SHP77 (cell line): ENCODE measurements at regions not wholly inside any gene's neighbourhood (a gene's known extent, or its start where the extent isn't known, plus 50 kb on each side); places are given as distances from the start of the nearest gene placed in this dataset.
"Not testable (repeated sequence)": the region's sequence is repeated elsewhere in the genome, so short reads cannot be mapped to it uniquely, and the experiment has no call there.

Experiments
- DNase-seq, 2 experiments: peaks; one replicate each; lab custom pipeline; 2025; lab: John Stamatoyannopoulos, UW

GRCh38 chr11:89545691-89546090, 54.5 kb upstream of the NOX4 start:
- DNase-seq, result no peak

GRCh38 chr11:89555781-89556180, 64.6 kb upstream of the NOX4 start:
- not testable (repeated sequence) for DNase-seq

GRCh38 chr11:89556731-89557707, 65.8 kb upstream of the NOX4 start:
- not testable (repeated sequence) for DNase-seq

GRCh38 chr11:89560598-89560997, 69.4 kb upstream of the NOX4 start:
- DNase-seq, result not testable (repeated sequence)

GRCh38 chr11:89562731-89563130, 71.6 kb upstream of the NOX4 start:
- DNase-seq, result not testable (repeated sequence)

GRCh38 chr11:89566972-89567371, 75.8 kb upstream of the NOX4 start:
- no peak for DNase-seq

- DNase-seq, result not testable (repeated sequence)
These were observed 78.2 kb upstream of the NOX4 start for GRCh38 chr11:89569387-89569786.

GRCh38 chr11:89571706-89572105, 80.5 kb upstream of the NOX4 start:
- not testable (repeated sequence) for DNase-seq

GRCh38 chr11:89575846-89576245, 84.7 kb upstream of the NOX4 start:
- DNase-seq, result not testable (repeated sequence)

GRCh38 chr11:89577428-89577827, 86.3 kb upstream of the NOX4 start:
- DNase-seq, result not testable (repeated sequence)

GRCh38 chr11:89583580-89583979, 92.4 kb upstream of the NOX4 start:
- no peak for DNase-seq

GRCh38 chr11:89585046-89585445, 93.9 kb upstream of the NOX4 start:
- not testable (repeated sequence) for DNase-seq

GRCh38 chr11:89585471-89585870, 94.3 kb upstream of the NOX4 start:
- DNase-seq, result not testable (repeated sequence)

GRCh38 chr11:89589413-89589812, 98.2 kb upstream of the NOX4 start:
- DNase-seq, result peak; percentile 18 to 29

- DNase-seq, result peak in 1 of 2 experiments; percentile 41
These were observed 98.9 kb upstream of the NOX4 start for GRCh38 chr11:89590008-89590632.

GRCh38 chr11:89601263-89601662, 108.8 kb upstream of the TRIM77 start:
- DNase-seq, result not testable (repeated sequence)

- no peak for DNase-seq
These were observed 105.8 kb upstream of the TRIM77 start for GRCh38 chr11:89604281-89604680.

GRCh38 chr11:89606845-89607244, 103.3 kb upstream of the TRIM77 start:
- not testable (repeated sequence) for DNase-seq

GRCh38 chr11:89607497-89607896, 102.6 kb upstream of the TRIM77 start:
- DNase-seq, result not testable (repeated sequence)

- no peak for DNase-seq
These were observed 101.7 kb upstream of the TRIM77 start for GRCh38 chr11:89608234-89608966.

GRCh38 chr11:89612096-89612495, 98.0 kb upstream of the TRIM77 start:
- no peak for DNase-seq

- DNase-seq, result no peak
These were observed 96.2 kb upstream of the TRIM77 start for GRCh38 chr11:89613911-89614310.
